GM19467 (cell line): ENCODE measurements at regions not wholly inside any gene's neighbourhood (a gene's known extent, or its start where the extent isn't known, plus 50 kb on each side); places are given as distances from the start of the nearest gene placed in this dataset.

Experiments used
- ATAC-seq: cut with Tn5 transposase; IDR thresholded peaks from one replicate; pipeline ENCODE4 v1.9.1; 2021; ENCODE audit warnings: mild to moderate bottlenecking, moderate library complexity; ENCODE audit not compliant: unreplicated experiment

DNA sequence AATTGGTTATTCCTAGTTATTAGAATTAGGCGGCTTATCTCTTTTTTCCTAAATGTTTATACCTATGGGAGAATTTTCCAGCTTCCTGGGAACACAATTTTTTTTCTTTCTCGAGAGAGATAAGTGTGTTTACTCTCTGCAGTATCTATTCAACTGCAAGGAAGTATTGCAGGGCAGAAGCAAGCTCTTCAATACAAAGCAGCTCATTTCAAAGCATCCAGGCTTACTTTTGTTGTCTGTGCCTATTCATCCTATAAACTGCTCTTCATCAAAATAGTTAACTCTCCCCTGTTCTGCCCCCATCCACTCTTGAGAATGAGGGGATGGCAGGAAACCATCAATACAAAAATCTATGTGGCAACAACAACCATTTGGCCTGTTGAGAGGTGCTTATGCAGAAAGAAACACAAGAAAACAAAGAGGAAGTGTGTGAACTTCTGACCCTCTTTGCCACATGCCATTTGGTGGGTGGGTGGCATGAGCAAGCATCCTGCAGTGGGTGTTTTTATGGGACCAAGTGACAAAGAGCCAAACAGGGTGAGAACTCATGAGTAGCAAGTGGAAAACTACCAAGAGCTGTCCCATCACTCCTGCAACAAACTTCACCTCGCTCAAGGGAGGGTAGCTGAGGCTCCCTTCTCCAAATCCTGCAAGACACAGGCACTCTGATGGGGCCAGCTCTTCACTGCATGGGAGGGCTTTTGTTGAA is 50.6 kb upstream of the MRPS6 start:
- ATAC-seq = no peak

DNA sequence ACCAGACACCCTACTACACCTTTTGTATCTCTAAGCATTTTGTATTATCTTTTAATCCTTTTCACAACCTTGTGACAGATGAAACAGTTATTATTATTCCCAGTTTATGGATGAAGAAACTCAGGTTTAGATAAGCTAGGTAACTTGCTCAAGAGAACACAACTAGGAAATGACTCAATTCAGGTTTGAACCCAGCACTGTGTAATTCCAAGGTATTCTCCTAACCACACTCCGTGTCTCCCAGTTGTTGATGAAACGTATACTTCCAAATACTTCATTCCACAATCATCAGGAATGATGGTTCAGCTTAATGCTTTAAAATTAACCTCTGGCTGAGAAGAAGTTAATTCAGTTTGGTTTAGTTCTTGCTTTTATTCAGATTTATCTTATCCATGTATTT is 51.7 kb upstream of the MRPS6 start:
- no peak for ATAC-seq

DNA sequence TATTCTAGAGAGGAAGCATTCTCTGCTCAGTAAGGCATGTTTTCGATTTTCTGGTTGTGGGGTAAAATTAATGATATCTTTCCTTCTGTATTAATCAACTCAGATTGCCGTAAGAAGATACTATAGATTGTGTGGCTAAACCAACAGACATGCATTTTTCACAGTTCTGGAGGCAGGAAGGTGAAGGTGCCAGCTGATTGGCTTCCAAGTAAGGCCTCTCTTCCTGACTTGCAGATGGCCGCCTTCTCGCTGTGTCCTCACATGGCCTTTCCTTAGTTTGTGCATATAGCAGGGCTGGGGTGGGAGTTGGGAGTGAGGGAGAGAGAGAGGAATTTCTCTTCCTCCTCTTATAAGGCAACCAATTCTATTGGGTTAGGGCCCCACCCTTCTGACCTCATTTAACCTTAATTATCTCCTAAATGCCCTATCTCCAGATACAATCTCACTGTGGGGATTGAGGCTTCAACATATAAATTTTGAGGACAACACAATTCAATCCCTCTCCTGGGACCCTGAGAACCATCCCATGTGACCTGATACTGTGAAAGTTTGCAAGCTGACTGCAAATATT is 52.3 kb upstream of the MRPS6 start:
- no peak for ATAC-seq

DNA sequence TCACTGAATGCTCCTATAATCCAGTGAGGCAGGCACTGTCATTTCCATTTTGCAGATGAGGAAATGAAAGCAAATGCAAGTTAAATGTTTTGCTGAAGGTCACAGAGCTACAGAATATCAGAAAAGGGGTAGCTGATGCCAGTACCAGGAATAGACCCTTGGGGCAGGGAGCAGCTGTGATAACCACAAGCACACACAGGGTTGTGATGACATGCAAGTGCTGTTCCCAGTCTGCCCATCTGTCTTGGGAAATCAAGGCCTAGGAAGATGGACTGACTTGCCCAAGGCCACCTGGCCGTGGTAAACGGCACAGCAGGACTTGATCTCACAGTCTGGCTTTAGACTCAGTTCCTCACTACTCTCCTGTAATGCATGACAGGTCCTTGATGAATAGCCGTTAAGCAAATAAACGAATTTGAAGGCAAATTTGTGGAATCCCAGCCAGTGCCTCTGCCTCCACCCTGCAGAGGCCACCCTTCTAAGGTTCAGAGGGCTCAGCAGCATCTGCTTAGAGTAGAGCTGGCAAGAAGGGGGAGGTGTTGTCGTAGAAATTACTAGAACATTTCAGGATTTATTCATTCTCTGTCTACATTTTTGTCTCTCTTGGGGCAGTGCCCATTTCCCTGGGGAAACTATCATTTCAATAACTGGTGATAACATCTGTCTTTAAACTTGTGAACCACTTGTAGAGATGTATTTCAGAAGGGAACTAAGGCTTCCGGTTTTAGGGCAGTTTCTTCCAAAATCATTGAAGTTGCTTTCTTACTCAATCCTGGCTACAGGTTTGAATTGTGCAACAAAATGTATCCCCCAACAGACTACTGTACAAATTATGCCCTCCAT is 53.2 kb upstream of the MRPS6 start:
- peak; percentile 45 for ATAC-seq

DNA sequence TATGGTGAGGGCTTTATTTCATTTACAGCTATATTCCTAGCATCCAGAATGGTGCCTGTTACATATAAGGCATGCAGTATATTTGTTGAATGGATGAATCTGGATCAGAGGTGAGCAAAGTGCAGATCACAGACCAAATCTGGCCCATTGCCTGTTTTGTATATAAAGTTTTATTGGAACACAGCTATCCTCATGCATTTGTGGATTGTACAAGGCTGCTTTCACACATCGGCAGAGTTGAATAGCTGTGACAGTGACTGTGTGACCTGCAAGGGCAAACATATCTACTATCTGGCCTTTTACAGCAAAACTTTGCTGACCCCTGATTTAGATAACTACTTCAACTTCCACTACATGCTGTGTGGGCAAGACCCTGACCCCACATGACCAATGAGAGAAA is 54.0 kb upstream of the MRPS6 start:
- ATAC-seq = no peak

DNA sequence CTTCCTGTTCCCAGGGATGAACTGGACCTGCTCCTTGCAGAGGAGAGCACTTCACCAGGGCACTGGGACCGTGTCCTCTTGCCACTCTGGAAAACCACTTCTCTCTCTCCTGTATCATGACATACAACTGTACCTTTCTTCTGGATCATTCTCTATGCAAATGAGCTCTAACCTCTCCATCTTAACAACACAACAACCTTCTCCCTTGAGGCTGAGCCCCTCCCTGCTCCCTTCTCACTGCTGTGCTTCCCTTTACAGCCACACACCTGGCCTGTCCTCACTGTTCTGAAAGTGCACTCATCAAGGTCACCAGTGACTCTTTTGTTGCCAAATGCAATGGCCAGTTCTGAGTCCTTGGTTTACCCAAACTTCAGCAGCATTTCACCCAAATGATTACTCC is 54.5 kb upstream of the MRPS6 start:
- no peak for ATAC-seq

DNA sequence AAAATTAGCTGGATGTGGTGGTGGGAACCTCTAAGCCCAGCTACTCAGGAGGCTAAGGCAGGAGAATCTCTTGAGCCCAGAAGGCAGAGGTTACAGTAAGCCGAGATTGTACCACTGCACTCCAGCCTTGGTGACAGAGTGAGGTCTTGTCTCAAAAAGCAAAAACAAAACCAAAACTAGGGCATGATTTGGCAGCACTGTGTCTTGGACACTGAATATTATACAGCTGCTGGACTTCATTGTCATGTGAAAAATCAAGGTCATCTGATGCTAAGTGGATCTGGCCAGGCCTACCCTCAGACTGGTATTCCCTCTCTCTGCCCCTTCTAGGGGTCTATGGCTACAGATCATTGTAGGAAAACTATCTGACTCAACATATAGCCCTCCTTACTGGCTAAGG is 55.2 kb upstream of the MRPS6 start:
- no peak for ATAC-seq

DNA sequence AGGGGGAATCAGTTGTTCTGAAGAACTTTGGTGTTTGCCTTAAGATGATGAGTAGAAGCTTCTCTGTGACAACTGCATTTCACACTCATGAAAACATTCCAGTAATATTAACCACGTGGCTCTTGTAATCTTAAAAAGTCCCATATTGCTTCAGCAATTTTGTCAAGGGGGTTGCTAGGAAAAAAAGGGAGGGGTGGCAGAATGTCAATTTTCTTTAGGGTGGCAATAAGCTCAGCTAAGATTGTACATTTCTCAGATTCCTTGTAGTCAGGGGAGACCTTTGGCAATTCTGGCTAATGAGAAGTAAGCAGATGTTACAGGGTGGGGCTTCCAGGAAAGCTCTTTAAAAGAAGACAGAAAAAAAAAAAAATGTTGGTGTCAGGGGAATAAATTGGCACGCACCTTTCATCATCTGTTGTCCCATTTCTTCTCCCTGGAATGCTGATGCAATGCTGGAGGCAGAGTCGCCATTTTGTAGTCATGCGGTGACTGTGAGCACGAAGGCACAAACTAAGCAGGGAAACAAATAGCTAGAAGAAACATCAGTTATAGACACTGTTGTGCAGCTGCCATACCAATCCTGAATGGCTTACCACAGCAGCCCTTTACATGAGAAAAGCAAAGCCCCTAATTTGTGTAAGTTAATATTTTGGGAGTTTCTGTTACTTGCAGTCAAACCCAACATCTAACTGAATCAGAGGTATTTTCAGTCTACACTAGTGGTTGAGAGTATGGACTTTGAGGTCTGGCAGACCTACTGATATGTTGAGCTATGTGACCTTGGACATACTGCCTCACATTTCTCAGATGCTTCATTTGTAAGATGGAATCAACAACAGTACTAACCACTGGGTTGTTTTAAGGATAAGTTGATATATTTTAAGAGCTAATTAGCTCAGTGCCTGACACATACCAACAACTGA is 56.1 kb upstream of the MRPS6 start:
- peak; percentile 24 for ATAC-seq

DNA sequence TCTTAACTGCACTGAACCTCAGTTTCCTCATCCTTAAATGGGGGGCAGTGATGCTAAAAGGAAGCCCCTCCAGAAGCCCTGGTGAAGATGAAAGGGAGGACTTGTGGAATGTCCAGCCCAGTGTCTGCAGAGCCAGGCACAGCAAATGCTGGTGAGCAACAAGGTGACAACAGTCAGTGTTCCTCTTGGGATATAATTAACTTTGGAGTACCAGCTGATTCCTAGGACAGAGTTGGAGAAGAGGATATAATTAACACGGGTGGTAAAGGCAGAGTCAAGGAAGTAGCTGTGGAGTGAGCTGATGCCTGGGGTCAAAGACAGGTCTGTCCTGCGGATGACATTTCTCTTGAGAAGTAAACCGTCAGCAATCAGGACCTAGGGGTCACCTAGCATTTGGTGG is 60.7 kb upstream of the MRPS6 start:
- ATAC-seq = no peak

DNA sequence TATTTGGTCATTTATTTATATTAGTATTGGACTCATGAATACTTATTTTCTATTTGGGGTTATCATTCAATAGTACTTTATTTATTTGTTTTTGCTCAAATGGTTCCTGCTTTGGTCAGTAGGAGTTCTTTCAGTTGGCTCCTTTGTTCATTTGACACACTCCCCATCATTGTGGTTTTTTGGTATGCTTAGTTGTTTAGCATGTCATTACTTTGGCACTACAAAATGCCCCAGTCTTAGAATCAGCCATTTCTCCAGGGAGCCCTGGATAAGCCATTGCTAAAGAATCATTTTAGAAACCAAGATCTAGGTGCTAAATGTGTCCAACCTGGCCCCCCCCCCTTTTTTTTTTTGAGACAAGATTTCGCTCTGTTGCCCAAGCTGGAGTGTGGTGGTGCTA is 61.7 kb upstream of the MRPS6 start:
- no peak for ATAC-seq

DNA sequence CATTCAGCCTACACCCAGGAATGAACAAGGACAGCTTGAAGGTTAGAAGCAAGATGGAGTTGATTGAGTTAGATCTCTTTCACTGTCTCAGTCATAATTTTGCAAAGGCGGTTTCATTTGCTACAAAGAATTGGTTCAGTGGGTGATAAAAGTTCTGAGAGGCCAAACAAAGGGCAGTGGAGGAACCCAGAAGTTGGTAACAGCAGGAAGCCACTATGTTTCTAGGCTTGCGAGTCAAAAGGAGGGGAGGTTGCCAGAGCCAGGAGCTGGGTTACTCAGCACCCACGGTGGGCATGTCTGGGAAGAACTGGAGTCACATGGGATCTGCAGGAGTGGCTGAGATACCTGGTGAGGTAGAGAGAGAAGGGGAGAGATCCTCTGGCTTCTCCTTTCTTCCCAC is 64.2 kb upstream of the MRPS6 start:
- ATAC-seq = no peak

DNA sequence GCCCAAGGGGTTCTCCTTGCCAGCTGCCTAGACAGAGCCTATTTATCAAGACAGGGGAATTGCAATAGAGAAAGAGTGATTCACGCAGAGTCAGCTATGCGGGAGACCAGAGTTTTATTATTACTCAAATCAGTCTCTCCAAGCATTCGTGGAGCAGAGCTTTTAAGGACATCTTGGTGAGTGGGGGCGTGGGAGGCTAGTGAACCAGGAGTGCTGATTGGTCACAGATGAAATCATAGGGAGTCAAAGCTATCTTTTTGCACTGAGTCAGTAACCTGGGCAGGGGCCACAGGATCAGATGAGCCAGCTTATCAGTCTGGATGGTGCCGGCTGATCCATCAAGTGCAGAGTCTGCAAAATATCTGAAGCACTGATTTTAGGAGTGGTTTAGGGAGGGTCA is 64.8 kb upstream of the MRPS6 start:
- ATAC-seq = no peak

DNA sequence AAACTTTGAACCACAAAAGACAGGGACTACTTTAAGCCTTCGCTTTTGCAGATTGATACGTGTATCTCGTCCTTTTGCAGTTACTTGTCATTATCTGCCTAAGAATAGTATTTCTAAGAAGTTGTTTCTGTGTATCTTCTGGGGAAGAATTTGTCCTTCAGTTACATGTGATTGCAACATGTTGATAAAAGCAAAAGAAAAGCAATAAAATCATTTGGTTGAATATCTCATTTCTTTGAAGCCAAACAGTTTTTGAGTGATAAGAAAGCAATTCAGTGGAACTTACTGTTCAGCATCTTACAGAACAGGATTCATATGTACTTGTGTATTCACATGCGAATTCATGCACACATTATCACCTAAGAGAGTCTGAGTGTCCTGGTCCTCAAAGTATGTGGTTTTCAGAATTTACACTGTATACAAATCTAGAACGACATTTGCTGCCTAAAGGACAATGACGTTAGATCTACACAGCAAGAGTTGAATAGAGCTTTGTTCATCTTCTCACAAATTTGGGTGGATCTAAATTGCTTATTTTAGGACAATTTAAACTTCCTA is 66.7 kb upstream of the MRPS6 start:
- ATAC-seq = no peak

DNA sequence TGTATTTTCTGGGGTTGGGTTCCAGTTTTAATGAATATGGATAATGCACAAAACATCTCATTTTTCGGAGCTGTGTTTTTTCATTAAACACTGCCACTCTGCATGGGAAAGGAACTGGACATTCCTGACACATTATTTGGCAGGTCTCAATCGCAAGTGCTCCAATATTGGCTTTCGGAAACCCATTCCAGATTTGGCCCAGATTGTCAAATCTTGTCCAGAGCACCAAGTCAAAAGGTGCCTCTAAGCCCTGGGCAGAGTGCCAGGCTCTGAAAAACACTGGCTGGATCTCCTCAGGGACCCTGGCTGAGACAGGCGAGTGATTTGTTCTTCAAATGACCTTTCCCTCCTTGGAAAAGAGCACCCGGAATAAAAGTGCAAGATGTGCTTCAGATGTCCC is 68.4 kb upstream of the MRPS6 start:
- ATAC-seq = no peak

DNA sequence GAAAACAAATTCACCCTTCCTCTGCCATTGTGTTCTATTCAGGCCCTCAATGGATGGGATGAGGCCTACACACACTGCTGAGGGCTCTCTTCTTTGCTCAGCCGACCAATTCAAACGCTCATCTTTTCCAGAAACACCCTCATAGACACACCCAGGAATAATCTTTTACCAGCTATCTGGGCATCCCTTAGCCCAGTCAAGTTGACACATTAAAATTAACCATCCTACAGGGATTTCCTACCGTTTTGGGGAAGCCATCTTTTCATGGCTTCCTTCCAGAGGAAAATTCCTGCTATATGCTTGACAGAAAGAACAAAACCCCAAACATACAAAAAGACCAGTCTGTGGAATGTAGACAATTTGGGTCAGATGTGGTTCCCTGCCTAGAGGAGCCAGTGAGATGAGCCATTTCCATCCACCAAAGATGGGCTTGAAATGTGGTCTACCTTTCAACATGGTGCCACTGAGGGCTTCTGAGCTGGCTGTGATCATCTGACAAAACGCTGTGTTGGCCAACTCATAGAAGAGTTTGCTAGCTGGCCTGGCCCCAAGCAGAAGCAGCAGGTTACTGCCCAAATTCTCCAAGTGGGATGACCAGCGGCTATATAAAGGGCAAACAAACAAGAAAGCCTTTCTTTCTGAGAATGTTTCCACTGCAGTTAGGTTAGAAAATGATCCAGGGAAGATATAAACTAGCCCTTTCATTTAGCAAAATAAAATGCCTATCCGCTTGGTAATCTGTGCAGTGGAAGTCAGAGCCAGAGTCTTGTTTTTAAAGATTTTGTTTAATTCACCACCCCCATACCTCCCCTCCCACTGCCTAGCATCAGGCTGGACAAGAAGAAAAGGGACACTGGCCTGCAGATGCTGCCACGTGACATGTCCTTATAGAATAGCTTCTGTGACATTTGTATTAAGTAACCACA is 69.1 kb upstream of the MRPS6 start:
- no peak for ATAC-seq

DNA sequence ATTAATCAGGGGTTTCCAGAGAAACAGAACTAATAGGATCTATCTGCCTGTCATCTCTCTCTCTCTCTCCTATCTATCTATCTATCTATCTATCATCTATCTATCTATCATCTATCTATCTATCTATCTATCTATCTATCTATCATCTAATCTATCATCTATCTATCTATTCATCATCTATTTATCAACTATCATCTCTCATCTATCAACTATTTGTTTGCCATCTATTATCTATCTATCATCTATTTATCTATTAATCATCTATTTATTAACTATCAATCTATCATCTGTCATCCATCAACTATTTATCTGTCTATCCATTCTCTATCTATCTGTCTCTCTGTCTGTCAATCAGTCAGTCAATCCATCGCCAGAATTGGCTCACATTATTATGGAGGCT is 70.0 kb upstream of the MRPS6 start:
- no peak for ATAC-seq

DNA sequence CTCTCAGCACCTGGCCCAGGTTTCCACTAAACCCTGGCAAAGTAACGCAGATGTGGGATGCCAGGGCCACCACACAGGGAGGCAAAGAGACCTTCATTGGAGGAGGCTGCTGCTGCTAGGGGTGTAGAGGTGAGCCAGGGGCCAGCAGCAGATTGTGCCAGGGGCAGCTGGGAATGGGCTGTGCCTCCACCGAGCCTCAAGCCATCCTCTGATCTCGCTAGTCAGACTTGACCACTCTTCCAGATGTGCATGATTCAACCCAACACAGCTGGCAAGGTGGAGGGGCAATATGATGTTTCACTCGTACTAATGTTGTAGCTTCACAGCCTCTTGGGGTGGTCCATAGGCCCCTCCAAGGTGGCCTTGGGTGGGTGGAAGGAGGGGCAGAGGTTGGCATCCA is 73.0 kb upstream of the MRPS6 start:
- ATAC-seq = no peak

DNA sequence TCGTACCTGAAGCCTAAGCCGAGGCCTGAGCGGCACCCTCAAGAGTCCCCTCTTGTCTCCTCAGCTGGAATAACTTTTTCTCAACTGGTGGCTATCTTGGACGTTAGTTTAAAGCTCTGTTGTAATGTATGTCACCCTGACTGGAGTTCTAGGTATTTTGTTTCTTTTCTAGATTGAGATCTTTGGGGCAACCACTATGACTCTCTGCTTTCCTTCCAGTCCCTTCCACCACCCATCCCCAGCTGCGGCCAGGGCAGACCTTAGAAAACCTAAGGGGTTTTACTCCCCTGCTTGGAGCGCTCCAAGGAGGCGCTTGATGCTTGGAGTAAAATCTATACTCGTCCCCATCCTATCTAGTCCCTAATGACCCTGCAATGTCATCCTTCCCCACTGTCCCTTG is 74.6 kb upstream of the MRPS6 start:
- no peak for ATAC-seq

DNA sequence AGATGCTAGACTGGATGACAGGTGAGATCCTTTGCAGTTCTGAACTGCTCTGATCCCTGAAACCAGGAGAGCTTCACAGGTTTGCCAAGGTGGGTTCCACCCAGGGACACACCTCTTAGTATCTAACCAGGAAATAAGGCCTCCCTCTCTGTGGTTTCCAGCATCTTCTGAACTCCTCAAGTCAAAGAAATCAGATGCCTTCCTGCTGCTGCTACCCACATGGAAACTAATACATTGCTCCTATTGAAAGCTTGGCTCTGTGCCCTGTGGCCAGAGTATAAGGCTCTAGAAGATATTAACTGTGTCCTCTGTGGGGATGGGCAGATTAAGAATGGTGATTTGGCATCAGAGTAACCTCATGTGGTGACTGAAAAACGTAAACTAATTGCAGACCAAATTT is 75.0 kb upstream of the MRPS6 start:
- no peak for ATAC-seq

DNA sequence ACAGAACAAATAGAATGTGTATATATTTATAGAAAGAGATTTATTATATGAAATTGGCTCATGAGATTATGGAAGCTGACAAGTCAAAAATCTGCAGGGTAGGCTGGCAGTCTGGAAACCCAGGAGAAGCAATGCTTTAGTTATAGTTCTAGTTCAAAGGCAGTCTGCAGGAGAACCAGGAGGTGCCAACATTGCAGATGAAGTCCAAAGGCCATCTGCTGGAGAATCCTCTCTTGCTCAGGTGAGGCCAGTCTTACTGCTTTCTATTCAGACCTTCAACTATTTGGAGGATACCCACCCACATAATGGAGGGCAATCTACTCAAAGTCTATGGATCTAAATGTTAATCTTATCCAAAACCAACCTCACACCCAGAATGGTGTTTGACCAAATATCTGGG is 75.9 kb upstream of the MRPS6 start:
- ATAC-seq = no peak
